DMS153 treated with DMSO at 0.1 percent for 48 hours (cell line): ENCODE measurements at regions not wholly inside any gene's neighbourhood (a gene's known extent, or its start where the extent isn't known, plus 50 kb on each side); places are given as distances from the start of the nearest gene placed in this dataset.

ENCODE experiments used
- DNase-seq: peaks from one replicate; lab custom pipeline; 2025; ENCODE audit not compliant: unreplicated experiment; lab: John Stamatoyannopoulos, UW

GRCh38 chr3:153596401-153596800 lies 434.4 kb downstream of the RAP2B start:
- no peak for DNase-seq

DNA sequence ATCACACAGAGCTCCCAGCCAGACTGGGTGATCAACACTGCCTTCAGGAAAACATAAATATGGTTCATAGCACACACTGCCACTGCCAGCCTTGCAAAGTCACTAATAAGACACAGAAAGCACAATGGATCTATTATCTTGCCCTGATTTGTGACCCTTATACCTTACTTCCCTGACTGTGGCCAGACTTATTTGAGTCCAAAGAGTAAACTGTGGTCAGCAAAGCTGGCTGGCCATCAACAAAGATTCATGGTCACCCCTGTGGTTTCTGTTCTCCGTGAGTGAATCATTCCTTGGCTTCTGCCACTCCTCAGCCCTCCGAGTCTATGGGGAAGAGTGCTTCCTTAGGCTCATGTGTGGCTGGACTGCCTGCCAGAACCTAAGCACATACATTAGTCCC lies 437.7 kb downstream of the RAP2B start:
- DNase-seq, result no peak

DNA sequence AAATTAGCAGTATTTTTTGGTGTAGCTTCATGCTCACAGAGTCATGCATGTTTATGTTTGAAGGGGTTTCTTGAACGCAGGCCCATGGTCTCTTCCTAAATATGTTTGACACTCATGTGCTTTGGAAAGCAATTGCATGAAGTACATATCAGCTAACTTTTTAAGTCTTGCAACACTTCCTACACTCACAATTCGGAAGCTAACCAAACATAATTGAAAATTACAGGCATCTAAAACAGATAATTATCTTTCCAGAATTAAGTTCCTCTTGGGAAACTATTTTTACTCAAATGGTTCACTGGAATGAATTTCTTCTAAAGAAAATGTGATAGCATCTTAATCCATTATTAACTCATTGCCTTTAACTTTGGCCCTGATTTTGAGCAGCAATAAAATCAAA lies 438.9 kb downstream of the RAP2B start:
- no peak for DNase-seq

- no peak for DNase-seq
Measured at GRCh38 chr3:153601374-153601853, 439.4 kb downstream of the RAP2B start.

DNA sequence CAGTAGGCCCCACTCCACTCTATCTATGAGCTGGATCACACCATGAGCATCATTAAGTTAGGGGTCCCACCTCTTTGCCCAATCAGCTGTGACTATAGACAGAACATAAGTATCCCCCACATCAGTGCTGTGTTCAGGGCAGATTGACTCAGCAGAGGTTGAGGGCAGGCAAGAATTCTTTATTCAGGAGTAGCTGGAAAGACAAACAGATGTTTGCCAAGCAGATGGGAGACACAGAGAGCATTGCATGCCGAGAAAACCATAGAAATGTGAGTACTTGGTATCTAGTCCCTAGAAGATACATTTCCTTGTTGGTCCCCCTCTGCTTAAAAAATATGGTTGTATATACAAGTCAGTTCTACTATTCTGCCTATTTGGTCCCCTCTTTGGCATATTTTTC lies 440.8 kb downstream of the RAP2B start:
- no peak for DNase-seq

DNA sequence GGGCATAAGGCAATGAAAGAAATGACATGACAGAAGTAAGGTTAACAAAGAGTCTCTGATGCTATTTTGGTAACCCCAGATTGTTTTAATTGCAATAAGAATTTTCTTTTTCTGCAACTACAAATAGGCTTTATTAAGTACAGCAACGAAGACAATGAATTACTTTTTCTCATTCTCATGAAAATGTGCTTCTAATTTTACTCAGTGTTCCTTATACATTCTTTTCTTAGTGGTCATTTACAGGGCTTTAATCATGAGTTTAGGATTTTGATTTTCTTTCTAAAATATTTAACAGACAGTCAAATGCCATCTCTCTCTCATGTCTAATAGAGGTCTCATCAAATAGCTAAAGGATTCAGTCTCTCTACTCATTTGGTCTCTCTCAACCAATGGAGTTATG lies 452.1 kb downstream of the RAP2B start:
- DNase-seq, result no peak

- no peak for DNase-seq
Measured at GRCh38 chr3:153614563-153614962, 452.5 kb downstream of the RAP2B start.

GRCh38 chr3:153615863-153616262 lies 453.8 kb downstream of the RAP2B start:
- no peak for DNase-seq

DNA sequence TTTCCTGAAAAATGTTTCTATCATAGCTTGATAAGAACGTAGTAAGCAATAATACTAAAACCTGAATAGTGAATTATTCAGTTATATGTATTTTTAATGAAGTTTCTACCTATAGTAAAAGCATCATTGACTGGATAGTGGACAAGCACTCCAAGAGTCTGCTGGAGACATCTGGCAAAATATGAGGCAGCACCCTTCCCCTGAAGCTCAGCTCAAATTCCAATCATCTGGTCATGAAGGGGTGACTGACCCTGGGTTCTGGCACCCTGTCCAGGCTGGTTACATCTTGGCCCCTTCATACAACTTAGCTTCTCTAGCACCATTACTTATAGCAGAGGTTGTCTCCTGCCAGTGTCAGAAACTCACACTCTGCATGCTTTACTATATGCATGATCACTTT lies 455.4 kb downstream of the RAP2B start:
- no peak for DNase-seq

GRCh38 chr3:153618176-153618575 lies 456.1 kb downstream of the RAP2B start:
- DNase-seq, result no peak

DNA sequence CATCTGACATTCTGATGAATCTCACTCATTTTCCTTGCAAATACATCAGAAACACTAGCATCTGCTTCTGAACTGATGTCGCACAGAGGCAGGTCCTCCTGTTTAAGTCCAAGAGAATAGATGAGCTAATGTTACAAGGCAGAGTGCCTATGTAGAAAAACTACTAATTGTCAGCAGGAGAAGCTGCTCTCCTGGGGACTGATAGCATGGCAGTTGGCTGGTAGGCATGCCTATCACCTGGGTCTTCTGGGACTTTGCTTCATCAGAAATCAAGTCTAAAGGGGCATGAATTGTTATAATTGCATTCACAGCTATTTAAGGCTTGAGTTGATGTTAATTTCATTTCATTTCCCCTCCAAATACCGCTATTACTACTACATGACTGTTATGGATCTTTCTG lies 457.2 kb downstream of the RAP2B start:
- DNase-seq, result no peak

DNA sequence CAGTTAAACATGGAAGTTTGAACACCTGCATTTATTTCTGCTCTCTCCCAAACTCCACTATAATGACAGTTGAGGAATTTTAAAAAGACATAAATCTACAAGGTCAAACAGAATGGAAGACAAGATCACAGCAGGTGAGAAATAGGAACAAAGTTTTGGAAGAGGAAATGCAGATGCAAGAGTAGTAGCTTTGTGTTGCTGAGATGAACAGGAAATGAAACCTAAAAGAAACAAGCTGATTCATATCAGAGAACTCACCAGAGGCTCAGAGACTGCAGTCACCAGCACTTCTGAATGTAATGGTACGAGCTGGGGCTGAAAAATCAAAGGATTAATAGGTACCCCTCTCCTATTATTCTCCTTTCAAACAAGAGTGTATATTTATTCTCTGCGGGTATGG lies 459.9 kb downstream of the RAP2B start:
- DNase-seq, result no peak

DNA sequence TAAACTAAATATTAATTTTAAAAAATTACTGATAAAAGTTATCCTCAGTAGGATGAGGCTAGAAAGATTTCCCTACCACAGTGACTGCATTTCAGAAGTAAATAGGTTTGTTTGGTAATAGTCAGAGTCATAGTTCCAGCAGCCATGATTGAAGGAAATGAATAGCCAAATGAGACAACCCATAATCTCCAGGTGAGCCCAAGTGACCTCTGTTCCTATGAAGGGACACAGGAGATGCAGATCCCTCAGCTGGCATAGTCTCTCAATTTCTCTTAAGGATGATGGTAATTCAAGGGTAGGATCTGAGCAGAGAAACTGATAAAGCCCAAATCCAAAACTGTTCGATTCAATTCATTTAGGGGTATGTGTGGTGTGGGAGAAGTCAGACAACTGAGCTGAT lies 461.8 kb downstream of the RAP2B start:
- DNase-seq, result no peak

- no peak for DNase-seq
Measured at GRCh38 chr3:153624310-153625030, 462.4 kb downstream of the RAP2B start.

DNA sequence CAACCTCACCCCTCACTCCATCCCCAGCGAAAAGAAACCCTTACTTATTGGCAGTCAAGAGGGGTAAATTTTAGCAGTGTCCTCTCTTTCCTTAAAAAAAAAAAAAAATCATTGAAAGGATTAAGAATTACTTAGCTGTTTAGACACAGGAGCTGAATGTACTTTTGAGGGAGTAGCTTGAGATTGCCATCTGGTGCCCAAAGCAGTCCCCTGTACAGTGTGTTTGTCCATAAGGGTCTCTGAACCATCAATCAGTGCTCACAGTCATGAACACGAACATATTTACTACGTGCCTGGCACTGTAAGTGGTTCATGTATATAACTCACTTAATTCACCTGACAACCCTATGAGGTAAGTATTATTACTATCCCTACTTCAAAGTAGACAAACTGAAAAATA lies 463.5 kb downstream of the RAP2B start:
- no peak for DNase-seq

GRCh38 chr3:153626158-153626557 lies 464.1 kb downstream of the RAP2B start:
- DNase-seq, result no peak

DNA sequence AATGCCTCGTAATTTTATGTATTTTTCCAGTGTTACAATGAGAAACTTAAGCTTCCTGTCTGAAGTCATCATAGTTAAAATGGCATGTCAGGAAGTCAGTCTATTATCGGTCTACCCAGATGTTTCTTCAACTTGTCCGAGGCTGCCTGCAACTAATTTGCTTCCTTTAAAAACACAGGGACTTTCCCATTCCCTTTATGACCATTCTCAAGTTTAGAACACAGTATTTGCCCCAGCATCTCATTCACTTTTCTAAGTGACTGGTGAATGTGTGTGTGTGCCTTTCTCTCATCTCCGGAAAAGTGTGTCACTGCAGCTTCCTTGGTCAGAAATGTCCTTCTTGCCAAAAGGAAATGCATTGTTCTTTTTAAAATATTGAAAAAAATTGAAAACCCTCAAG lies 466.6 kb downstream of the RAP2B start:
- no peak for DNase-seq

DNA sequence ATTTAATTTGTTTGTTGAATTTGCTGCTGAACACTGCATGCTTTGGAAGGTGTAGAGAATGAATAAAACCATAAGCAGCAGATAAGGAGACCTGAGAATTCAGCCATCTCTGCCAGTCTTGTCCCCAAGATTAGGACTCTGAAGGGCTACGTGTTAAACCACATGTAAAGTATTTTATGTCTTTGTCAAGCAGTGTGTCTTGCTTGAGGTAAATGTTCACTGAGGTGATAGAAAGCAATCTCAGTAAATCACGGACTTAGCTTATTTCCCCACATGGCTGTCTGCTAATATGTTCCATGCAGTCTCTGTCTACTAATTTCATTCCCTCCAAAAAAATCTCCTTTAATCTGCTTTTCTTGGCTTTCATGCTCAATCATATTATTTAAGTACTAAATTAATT lies 467.1 kb downstream of the RAP2B start:
- no peak for DNase-seq

GRCh38 chr3:153631102-153631501 lies 469.1 kb downstream of the RAP2B start:
- no peak for DNase-seq

GRCh38 chr3:153631664-153632063 lies 469.6 kb downstream of the RAP2B start:
- no peak for DNase-seq

DNA sequence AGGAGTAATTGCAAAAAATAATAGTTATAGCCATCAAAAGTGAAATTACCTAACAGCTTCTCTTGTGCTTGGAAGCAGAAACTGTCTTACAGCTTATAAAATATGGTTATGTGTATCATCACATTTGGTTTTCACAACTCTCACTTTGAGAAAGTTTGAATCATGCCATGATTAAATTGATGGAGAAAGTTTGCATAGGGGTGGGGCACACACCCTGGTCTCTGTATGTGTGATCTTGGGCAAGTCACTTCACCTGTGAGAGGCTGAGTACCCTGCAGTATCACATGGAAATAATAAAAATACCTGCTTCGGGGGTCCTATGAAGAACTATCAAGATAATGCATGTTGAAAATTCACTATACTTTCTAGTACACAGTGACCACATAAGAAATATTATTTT lies 471.4 kb downstream of the RAP2B start:
- no peak for DNase-seq

GRCh38 chr3:153634683-153635082 lies 472.7 kb downstream of the RAP2B start:
- no peak for DNase-seq

- DNase-seq, result no peak
Measured at GRCh38 chr3:153639631-153640030, 477.6 kb downstream of the RAP2B start.
